ENCODE measurements at regions not wholly inside any gene's neighbourhood (a gene's known extent, or its start where the extent isn't known, plus 50 kb on each side); places are given as distances from the start of the nearest gene placed in this dataset.

GRCh38 chr2:30316408-30316807 lies 85.1 kb downstream of the LBH start:
- H3K36me3 Mint-ChIP-seq (ENCODE audit: low read depth) = no peaks in the 10 kb centered on the region
- Histone ChIP-seq H3K36me3 (ENCODE audit: control insufficient read depth, insufficient read depth, low read length) (no peaks in the 10 kb centered on the region), H3K4me3 (ENCODE audit: low read length) (no peak overlapping the region), H3K4me1 (ENCODE audit: control insufficient read depth, insufficient read depth, low read length) (no peaks in the 10 kb centered on the region), H3K9ac (ENCODE audit: extremely low read depth, low read length, poor library complexity, severe bottlenecking) (no peak overlapping the region), H3K27me3 (ENCODE audit: control insufficient read depth, insufficient read depth, low read length, poor library complexity, severe bottlenecking) (no peaks in the 10 kb centered on the region), H3K9me3 (ENCODE audit: control insufficient read depth, low read length) (peaks cover 8% of the 10 kb centered on the region), H3K27ac (ENCODE audit: low read depth, low read length) (no peak overlapping the region)
- peaks cover 5% of the 10 kb centered on the region for H3K27me3 Mint-ChIP-seq (ENCODE audit: insufficient read depth)
- DNase-seq = no peak
- H3K27ac Mint-ChIP-seq = no peak overlapping the region
- peaks cover 10% of the 10 kb centered on the region for H3K9me3 Mint-ChIP-seq
- H3K4me1 Mint-ChIP-seq = peaks cover under 1% of the 10 kb centered on the region
- H3K4me3 Mint-ChIP-seq = no peak overlapping the region
- TF ChIP-seq CTCF (conservative IDR thresholded peaks at IDR 0.05) = no peak
- 90% methylated on average over 2 of the region's 2 CpGs; no CpG with 5 or more reads in 1 of the 2 experiments for WGBS, 2 experiments (ENCODE audit: insufficient coverage in 1 of 2, insufficient read length in 1 of 2)

DNA sequence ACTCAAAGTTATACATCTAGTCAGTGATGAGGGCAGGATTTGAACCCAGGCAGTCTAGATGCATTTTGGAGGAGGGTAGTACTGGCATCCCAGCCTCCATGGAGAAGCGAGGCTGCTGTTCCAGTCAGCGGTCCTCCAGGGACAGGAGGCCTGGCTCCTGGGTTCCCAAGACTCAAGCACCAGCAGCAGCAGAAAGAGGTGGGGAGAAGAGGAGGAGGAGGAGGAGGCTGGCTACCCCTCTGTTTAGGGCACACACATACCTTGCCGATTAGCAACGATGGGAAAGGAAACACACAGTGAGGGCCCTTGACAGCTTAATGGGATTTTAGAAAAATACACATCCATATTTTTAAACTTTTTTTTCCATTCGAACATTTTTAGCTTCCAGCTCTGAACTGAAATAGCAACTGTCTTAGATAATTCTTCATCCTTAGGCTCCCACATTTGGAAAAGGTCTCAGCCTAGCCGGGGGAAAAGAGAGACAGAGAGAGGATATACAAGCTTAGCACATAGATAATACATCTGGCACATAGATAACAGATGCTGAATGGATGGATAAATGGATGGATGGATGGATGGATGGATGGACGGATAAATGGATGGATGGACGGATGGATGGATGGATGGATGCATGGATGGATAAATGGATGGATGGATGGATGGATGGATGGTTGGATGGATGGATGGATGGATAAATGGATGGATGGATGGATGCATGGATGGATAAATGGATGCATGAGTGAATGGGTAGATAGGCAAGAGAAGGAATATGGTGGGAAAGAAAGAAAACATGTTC lies 87.9 kb downstream of the LBH start:
- Histone ChIP-seq H3K27ac (ENCODE audit: low read depth, low read length) (no peak overlapping the region), H3K4me1 (ENCODE audit: control insufficient read depth, insufficient read depth, low read length) (no peaks in the 10 kb centered on the region), H3K36me3 (ENCODE audit: control insufficient read depth, insufficient read depth, low read length) (no peaks in the 10 kb centered on the region), H3K9ac (ENCODE audit: extremely low read depth, low read length, poor library complexity, severe bottlenecking) (no peak overlapping the region), H3K27me3 (ENCODE audit: control insufficient read depth, insufficient read depth, low read length, poor library complexity, severe bottlenecking) (no peaks in the 10 kb centered on the region), H3K9me3 (ENCODE audit: control insufficient read depth, low read length) (peaks cover 7% of the 10 kb centered on the region), H3K4me3 (ENCODE audit: low read length) (no peak overlapping the region)
- no peak overlapping the region for H3K27ac Mint-ChIP-seq
- H3K27me3 Mint-ChIP-seq (ENCODE audit: insufficient read depth) = peaks cover 5% of the 10 kb centered on the region
- H3K4me1 Mint-ChIP-seq = peaks cover 4% of the 10 kb centered on the region
- H3K4me3 Mint-ChIP-seq = no peak overlapping the region
- no peak for TF ChIP-seq CTCF (conservative IDR thresholded peaks at IDR 0.05)
- DNase-seq = no peak
- no peaks in the 10 kb centered on the region for H3K36me3 Mint-ChIP-seq (ENCODE audit: low read depth)
- 92 to 98% methylated on average over 5 to 8 of the region's 8 CpGs for WGBS, 2 experiments (ENCODE audit: insufficient coverage in 1 of 2, insufficient read length in 1 of 2)
- H3K9me3 Mint-ChIP-seq = peaks cover 10% of the 10 kb centered on the region

DNA sequence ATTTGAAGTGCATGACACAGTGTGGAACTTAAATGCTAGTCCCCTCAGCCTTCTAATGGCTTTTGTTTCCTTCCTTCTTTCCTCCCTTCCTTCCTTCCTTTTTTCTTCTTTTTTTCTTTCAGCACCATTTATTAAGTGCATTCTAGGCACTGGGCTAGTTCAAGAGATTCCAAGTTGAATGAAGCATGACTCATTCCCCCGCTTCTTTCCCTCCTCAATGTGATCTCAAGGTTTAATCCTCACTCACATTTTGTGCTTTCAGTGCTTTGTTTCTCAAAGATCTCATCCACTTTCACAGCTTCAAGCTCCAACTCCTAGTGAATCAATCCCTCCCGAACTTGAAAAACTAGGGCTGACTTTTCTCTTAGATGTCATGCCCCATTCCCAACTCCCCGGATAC lies 90.1 kb downstream of the LBH start:
- TF ChIP-seq CTCF (conservative IDR thresholded peaks at IDR 0.05) = no peak
- Mint-ChIP-seq H3K4me3 (no peak overlapping the region), H3K4me1 (peaks cover 14% of the 10 kb centered on the region), H3K36me3 (ENCODE audit: low read depth) (no peaks in the 10 kb centered on the region), H3K27me3 (ENCODE audit: insufficient read depth) (peaks cover 5% of the 10 kb centered on the region), H3K27ac (no peak overlapping the region), H3K9me3 (no peaks in the 10 kb centered on the region)
- 83 to 84% methylated on average over 2 to 3 of the region's 3 CpGs for WGBS, 2 experiments (ENCODE audit: insufficient coverage in 1 of 2, insufficient read length in 1 of 2)
- Histone ChIP-seq H3K27ac (ENCODE audit: low read depth, low read length) (no peak overlapping the region), H3K9me3 (ENCODE audit: control insufficient read depth, low read length) (no peaks in the 10 kb centered on the region), H3K4me1 (ENCODE audit: control insufficient read depth, insufficient read depth, low read length) (no peaks in the 10 kb centered on the region), H3K36me3 (ENCODE audit: control insufficient read depth, insufficient read depth, low read length) (no peaks in the 10 kb centered on the region), H3K9ac (ENCODE audit: extremely low read depth, low read length, poor library complexity, severe bottlenecking) (no peak overlapping the region), H3K27me3 (ENCODE audit: control insufficient read depth, insufficient read depth, low read length, poor library complexity, severe bottlenecking) (no peaks in the 10 kb centered on the region), H3K4me3 (ENCODE audit: low read length) (no peak overlapping the region)
- no peak for DNase-seq

Measured in endodermal cell (in vitro differentiated cells).